ENCODE measurements at regions not wholly inside any gene's neighbourhood (a gene's known extent, or its start where the extent isn't known, plus 50 kb on each side); places are given as distances from the start of the nearest gene placed in this dataset.

DNA sequence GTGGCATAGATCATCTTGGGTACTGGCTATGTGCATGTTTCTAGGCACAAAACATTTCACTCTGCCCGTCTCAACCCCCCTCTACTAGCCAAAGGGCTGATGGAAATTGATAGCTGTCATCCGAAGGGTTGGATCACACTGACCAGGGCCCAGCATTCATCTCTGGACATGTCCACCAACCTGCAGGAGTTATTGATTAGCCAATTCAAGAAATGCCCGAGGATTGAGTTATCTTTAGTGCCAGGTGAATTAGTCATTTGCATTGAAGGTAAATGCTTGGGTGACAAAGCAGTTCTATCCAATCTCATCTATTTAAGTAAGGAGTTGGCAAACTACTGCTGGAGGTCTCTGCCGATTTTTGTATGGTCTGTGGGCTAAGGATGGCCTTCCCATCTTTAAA lies 80.1 kb downstream of the CD164 start:
- no peak overlapping the region for H2AFZ ChIP-seq
- no peaks in the 10 kb centered on the region for H3K79me2 ChIP-seq (replicated peaks; ENCODE audit: insufficient read depth)
- Mint-ChIP-seq H3K27me3 (ENCODE audit: insufficient read depth, low read depth, poor library complexity) (peaks cover 3% of the 10 kb centered on the region), H3K27ac (no peak overlapping the region), H3K4me1 (peaks cover 29% of the 10 kb centered on the region), H3K36me3 (ENCODE audit: low read depth) (no peaks in the 10 kb centered on the region), H3K9me3 (no peaks in the 10 kb centered on the region), H3K4me3 (no peak overlapping the region)
- TF ChIP-seq, protein P1, sequence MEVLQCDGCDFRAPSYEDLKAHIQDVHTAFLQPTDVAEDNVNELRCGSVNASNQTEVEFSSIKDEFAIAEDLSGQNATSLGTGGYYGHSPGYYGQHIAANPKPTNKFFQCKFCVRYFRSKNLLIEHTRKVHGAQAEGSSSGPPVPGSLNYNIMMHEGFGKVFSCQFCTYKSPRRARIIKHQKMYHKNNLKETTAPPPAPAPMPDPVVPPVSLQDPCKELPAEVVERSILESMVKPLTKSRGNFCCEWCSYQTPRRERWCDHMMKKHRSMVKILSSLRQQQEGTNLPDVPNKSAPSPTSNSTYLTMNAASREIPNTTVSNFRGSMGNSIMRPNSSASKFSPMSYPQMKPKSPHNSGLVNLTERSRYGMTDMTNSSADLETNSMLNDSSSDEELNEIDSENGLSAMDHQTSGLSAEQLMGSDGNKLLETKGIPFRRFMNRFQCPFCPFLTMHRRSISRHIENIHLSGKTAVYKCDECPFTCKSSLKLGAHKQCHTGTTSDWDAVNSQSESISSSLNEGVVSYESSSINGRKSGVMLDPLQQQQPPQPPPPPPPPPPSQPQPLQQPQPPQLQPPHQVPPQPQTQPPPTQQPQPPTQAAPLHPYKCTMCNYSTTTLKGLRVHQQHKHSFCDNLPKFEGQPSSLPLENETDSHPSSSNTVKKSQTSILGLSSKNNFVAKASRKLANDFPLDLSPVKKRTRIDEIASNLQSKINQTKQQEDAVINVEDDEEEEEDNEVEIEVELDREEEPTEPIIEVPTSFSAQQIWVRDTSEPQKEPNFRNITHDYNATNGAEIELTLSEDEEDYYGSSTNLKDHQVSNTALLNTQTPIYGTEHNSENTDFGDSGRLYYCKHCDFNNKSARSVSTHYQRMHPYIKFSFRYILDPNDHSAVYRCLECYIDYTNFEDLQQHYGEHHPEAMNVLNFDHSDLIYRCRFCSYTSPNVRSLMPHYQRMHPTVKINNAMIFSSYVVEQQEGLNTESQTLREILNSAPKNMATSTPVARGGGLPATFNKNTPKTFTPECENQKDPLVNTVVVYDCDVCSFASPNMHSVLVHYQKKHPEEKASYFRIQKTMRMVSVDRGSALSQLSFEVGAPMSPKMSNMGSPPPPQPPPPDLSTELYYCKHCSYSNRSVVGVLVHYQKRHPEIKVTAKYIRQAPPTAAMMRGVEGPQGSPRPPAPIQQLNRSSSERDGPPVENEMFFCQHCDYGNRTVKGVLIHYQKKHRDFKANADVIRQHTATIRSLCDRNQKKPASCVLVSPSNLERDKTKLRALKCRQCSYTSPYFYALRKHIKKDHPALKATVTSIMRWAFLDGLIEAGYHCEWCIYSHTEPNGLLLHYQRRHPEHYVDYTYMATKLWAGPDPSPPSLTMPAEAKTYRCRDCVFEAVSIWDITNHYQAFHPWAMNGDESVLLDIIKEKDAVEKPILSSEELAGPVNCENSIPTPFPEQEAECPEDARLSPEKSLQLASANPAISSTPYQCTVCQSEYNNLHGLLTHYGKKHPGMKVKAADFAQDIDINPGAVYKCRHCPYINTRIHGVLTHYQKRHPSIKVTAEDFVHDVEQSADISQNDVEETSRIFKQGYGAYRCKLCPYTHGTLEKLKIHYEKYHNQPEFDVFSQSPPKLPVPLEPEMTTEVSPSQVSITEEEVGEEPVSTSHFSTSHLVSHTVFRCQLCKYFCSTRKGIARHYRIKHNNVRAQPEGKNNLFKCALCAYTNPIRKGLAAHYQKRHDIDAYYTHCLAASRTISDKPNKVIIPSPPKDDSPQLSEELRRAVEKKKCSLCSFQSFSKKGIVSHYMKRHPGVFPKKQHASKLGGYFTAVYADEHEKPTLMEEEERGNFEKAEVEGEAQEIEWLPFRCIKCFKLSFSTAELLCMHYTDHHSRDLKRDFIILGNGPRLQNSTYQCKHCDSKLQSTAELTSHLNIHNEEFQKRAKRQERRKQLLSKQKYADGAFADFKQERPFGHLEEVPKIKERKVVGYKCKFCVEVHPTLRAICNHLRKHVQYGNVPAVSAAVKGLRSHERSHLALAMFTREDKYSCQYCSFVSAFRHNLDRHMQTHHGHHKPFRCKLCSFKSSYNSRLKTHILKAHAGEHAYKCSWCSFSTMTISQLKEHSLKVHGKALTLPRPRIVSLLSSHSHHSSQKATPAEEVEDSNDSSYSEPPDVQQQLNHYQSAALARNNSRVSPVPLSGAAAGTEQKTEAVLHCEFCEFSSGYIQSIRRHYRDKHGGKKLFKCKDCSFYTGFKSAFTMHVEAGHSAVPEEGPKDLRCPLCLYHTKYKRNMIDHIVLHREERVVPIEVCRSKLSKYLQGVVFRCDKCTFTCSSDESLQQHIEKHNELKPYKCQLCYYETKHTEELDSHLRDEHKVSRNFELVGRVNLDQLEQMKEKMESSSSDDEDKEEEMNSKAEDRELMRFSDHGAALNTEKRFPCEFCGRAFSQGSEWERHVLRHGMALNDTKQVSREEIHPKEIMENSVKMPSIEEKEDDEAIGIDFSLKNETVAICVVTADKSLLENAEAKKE (CRISPR knock-in tag; IDR thresholded peaks at IDR 0.05): no peak
- TF ChIP-seq, protein P2, sequence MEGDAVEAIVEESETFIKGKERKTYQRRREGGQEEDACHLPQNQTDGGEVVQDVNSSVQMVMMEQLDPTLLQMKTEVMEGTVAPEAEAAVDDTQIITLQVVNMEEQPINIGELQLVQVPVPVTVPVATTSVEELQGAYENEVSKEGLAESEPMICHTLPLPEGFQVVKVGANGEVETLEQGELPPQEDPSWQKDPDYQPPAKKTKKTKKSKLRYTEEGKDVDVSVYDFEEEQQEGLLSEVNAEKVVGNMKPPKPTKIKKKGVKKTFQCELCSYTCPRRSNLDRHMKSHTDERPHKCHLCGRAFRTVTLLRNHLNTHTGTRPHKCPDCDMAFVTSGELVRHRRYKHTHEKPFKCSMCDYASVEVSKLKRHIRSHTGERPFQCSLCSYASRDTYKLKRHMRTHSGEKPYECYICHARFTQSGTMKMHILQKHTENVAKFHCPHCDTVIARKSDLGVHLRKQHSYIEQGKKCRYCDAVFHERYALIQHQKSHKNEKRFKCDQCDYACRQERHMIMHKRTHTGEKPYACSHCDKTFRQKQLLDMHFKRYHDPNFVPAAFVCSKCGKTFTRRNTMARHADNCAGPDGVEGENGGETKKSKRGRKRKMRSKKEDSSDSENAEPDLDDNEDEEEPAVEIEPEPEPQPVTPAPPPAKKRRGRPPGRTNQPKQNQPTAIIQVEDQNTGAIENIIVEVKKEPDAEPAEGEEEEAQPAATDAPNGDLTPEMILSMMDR (conservative IDR thresholded peaks at IDR 0.05; ENCODE audit: low read depth in 2 of 2): no peak
- TF ChIP-seq EZH2 (IDR thresholded peaks at IDR 0.05; ENCODE audit: low read depth, unreplicated experiment) (no peak), NANOG (IDR thresholded peaks at IDR 0.05; ENCODE audit: borderline replicate concordance) (no peak), EZH2phosphoT487 (IDR thresholded peaks at IDR 0.05; ENCODE audit: unreplicated experiment) (no peak), STAT1 (IDR thresholded peaks at IDR 0.05; ENCODE audit: unreplicated experiment) (no peak), CREB1 (CRISPR knock-in tag; IDR thresholded peaks at IDR 0.05; ENCODE audit: low read depth) (no peak), JUNB (IDR thresholded peaks at IDR 0.05; ENCODE audit: unreplicated experiment) (no peak), POLR2AphosphoS5 (IDR thresholded peaks at IDR 0.05; ENCODE audit: low read depth) (no peak), ZNF114 (CRISPR knock-in tag; IDR thresholded peaks at IDR 0.05) (no peak), ZNF331 (CRISPR knock-in tag; IDR thresholded peaks at IDR 0.05; ENCODE audit: low read depth) (no peak)
- TF ChIP-seq, protein P3, sequence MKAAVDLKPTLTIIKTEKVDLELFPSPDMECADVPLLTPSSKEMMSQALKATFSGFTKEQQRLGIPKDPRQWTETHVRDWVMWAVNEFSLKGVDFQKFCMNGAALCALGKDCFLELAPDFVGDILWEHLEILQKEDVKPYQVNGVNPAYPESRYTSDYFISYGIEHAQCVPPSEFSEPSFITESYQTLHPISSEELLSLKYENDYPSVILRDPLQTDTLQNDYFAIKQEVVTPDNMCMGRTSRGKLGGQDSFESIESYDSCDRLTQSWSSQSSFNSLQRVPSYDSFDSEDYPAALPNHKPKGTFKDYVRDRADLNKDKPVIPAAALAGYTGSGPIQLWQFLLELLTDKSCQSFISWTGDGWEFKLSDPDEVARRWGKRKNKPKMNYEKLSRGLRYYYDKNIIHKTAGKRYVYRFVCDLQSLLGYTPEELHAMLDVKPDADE (IDR thresholded peaks at IDR 0.05): no peak
- TF ChIP-seq, protein P4, sequence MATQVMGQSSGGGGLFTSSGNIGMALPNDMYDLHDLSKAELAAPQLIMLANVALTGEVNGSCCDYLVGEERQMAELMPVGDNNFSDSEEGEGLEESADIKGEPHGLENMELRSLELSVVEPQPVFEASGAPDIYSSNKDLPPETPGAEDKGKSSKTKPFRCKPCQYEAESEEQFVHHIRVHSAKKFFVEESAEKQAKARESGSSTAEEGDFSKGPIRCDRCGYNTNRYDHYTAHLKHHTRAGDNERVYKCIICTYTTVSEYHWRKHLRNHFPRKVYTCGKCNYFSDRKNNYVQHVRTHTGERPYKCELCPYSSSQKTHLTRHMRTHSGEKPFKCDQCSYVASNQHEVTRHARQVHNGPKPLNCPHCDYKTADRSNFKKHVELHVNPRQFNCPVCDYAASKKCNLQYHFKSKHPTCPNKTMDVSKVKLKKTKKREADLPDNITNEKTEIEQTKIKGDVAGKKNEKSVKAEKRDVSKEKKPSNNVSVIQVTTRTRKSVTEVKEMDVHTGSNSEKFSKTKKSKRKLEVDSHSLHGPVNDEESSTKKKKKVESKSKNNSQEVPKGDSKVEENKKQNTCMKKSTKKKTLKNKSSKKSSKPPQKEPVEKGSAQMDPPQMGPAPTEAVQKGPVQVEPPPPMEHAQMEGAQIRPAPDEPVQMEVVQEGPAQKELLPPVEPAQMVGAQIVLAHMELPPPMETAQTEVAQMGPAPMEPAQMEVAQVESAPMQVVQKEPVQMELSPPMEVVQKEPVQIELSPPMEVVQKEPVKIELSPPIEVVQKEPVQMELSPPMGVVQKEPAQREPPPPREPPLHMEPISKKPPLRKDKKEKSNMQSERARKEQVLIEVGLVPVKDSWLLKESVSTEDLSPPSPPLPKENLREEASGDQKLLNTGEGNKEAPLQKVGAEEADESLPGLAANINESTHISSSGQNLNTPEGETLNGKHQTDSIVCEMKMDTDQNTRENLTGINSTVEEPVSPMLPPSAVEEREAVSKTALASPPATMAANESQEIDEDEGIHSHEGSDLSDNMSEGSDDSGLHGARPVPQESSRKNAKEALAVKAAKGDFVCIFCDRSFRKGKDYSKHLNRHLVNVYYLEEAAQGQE (IDR thresholded peaks at IDR 0.05; ENCODE audit: unreplicated experiment): no peak
- H3K4me2 ChIP-seq: no peak overlapping the region
- H3K4me3 ChIP-seq: no peak overlapping the region
- no peaks in the 10 kb centered on the region for H4K20me1 ChIP-seq (replicated peaks; ENCODE audit: insufficient read depth)
- H3K9me2 ChIP-seq (ENCODE audit: insufficient read depth): 0 out of 2 replicates have a peak, but pooled peaks cover 3% of the 10 kb centered on the region
- H3K36me3 ChIP-seq (ENCODE audit: insufficient read depth): no peaks in the 10 kb centered on the region
- no peaks in the 10 kb centered on the region for H3F3A ChIP-seq (replicated peaks; ENCODE audit: low read depth)
- H3K4me1 ChIP-seq (ENCODE audit: insufficient read depth): peaks cover 3% of the 10 kb centered on the region; the same call in 1 of the 2 replicates
- no peak overlapping the region for H3K27ac ChIP-seq (ENCODE audit: low read depth)
- no peak for ATAC-seq
- no peaks in the 10 kb centered on the region for H3K27me3 ChIP-seq (ENCODE audit: insufficient read depth)
- no peak for DNase-seq (ENCODE audit: low spot score)
